HG02571 (cell line): ENCODE measurements at regions not wholly inside any gene's neighbourhood (a gene's known extent, or its start where the extent isn't known, plus 50 kb on each side); places are given as distances from the start of the nearest gene placed in this dataset.
"Not testable (repeated sequence)": the region's sequence is repeated elsewhere in the genome, so short reads cannot be mapped to it uniquely, and the experiment has no call there.

Experiments
- ATAC-seq: cut with Tn5 transposase; IDR thresholded peaks from one replicate; pipeline ENCODE4 v1.9.1; 2021; ENCODE audit warnings: mild to moderate bottlenecking, moderate library complexity; ENCODE audit not compliant: unreplicated experiment

- no peak for ATAC-seq
These were observed 193.8 kb upstream of the RND3 start for GRCh38 chr2:150681120-150681804.

- no peak for ATAC-seq
These were observed 192.1 kb upstream of the RND3 start for GRCh38 chr2:150679456-150680120.

GRCh38 chr2:150677551-150677950 is 190.1 kb upstream of the RND3 start:
- ATAC-seq: no peak

GRCh38 chr2:150676747-150677383 is 189.4 kb upstream of the RND3 start:
- ATAC-seq: no peak

- no peak for ATAC-seq
These were observed 188.3 kb upstream of the RND3 start for GRCh38 chr2:150675807-150676206.

GRCh38 chr2:150674283-150674682 is 186.8 kb upstream of the RND3 start:
- ATAC-seq: no peak

GRCh38 chr2:150672311-150672710 is 184.8 kb upstream of the RND3 start:
- ATAC-seq: no peak

- no peak for ATAC-seq
These were observed 182.0 kb upstream of the RND3 start for GRCh38 chr2:150669492-150669891.

- ATAC-seq: not testable (repeated sequence)
These were observed 179.6 kb upstream of the RND3 start for GRCh38 chr2:150667039-150667438.

- ATAC-seq: no peak
These were observed 175.7 kb upstream of the RND3 start for GRCh38 chr2:150663143-150663542.

- ATAC-seq: no peak
These were observed 168.5 kb upstream of the RND3 start for GRCh38 chr2:150656002-150656401.

- no peak for ATAC-seq
These were observed 165.9 kb upstream of the RND3 start for GRCh38 chr2:150653351-150653750.

- no peak for ATAC-seq
These were observed 160.5 kb upstream of the RND3 start for GRCh38 chr2:150647943-150648342.

GRCh38 chr2:150646746-150647145 is 159.3 kb upstream of the RND3 start:
- no peak for ATAC-seq

GRCh38 chr2:150644298-150645067 is 157.0 kb upstream of the RND3 start:
- no peak for ATAC-seq

GRCh38 chr2:150643114-150643725 is 155.8 kb upstream of the RND3 start:
- no peak for ATAC-seq

- ATAC-seq: no peak
These were observed 152.6 kb upstream of the RND3 start for GRCh38 chr2:150640039-150640438.

GRCh38 chr2:150639383-150639782 is 151.9 kb upstream of the RND3 start:
- ATAC-seq: no peak

- ATAC-seq: no peak
These were observed 143.9 kb upstream of the RND3 start for GRCh38 chr2:150631236-150631821.

GRCh38 chr2:150630587-150631235 is 143.2 kb upstream of the RND3 start:
- no peak for ATAC-seq
